SU-DHL-6 (cell line): ENCODE measurements at regions not wholly inside any gene's neighbourhood (a gene's known extent, or its start where the extent isn't known, plus 50 kb on each side); places are given as distances from the start of the nearest gene placed in this dataset.

ENCODE experiments used
- H2AFZ ChIP-seq: fragments of 200-600 bp; sonication (generic); 2 replicates; pipeline ENCODE4 v1.6.1; 2014; ENCODE audit warnings: low read depth, mild to moderate bottlenecking, moderate library complexity, mixed read lengths, antibody characterized with exemption, low read length; ENCODE audit not compliant: severe bottlenecking
- H3F3A ChIP-seq: fragments of 200-600 bp; shearing (Covaris generic); 2 replicates; pipeline ENCODE4 v1.6.0; 2016; ENCODE audit warnings: antibody characterized with exemption, mild to moderate bottlenecking; ENCODE audit not compliant: insufficient read depth
- H3K27ac ChIP-seq: fragments of 200-600 bp; sonication (generic); 2 replicates; pipeline ENCODE4 v1.5.1; 2016; ENCODE audit warnings: low read depth, mild to moderate bottlenecking, low read length, moderate library complexity, mixed read lengths
- H3K27me3 ChIP-seq: fragments of 200-600 bp; sonication (generic), shearing (Covaris generic); 2 replicates; pipeline ENCODE4 v1.6.0; 2014; ENCODE audit warnings: mild to moderate bottlenecking, low read length
- H3K36me3 ChIP-seq: fragments of 200-600 bp; sonication (generic); 2 replicates; pipeline ENCODE4 v1.6.1; 2014; ENCODE audit warnings: mild to moderate bottlenecking, low read length, mixed read lengths
- H3K4me2 ChIP-seq: fragments of 300-600, 200-600 bp; shearing (Covaris generic), sonication (generic); 2 replicates; pipeline ENCODE4 v1.6.0; 2014; ENCODE audit warnings: low read length, low read depth, mild to moderate bottlenecking; ENCODE audit not compliant: poor library complexity, severe bottlenecking
- H3K4me3 ChIP-seq: fragments of 200-600 bp; sonication (generic); 2 replicates; pipeline ENCODE4 v1.5.1; 2014; ENCODE audit warnings: antibody characterized with exemption, low read length, mild to moderate bottlenecking, mixed read lengths; ENCODE audit not compliant: insufficient read depth, poor library complexity, severe bottlenecking
- H3K79me2 ChIP-seq: fragments of 200-600 bp; sonication (generic); 2 replicates; pipeline ENCODE4 v1.6.1; 2014; ENCODE audit warnings: mild to moderate bottlenecking, low read length, moderate library complexity; ENCODE audit not compliant: insufficient read depth
- H3K9ac ChIP-seq: fragments of 200-600 bp; sonication (generic); 2 replicates; pipeline ENCODE4 v1.7.0; 2014; ENCODE audit warnings: mild to moderate bottlenecking, low read length
- H3K9me2 ChIP-seq: fragments of 200-600 bp; sonication (generic); replicated peaks from 2 replicates; pipeline ENCODE4 v1.6.1; 2014; ENCODE audit warnings: low read length; ENCODE audit not compliant: insufficient read depth
- H3K9me3 ChIP-seq: fragments of 200-600 bp; sonication (generic); 2 replicates; pipeline ENCODE4 v1.6.1; 2014; ENCODE audit warnings: low read length, mixed read lengths; ENCODE audit not compliant: insufficient read depth
- H4K20me1 ChIP-seq: fragments of 200-600 bp; sonication (generic); 2 replicates; pipeline ENCODE4 v1.6.1; 2014; ENCODE audit warnings: low read depth, mild to moderate bottlenecking, antibody characterized with exemption, low read length, moderate library complexity, mixed read lengths
- CTCF ChIP-seq: fragments of 200-600 bp; sonication (generic); IDR thresholded peaks from one replicate; pipeline ENCODE4 v1.5.1; 2017; ENCODE audit warnings: antibody characterized with exemption, mild to moderate bottlenecking, low read length, moderate library complexity; ENCODE audit not compliant: insufficient read depth, poor library complexity, severe bottlenecking
- EZH2phosphoT487 ChIP-seq: fragments of 200-600 bp; sonication (generic), shearing (Covaris generic); conservative IDR thresholded peaks from 2 replicates; pipeline ENCODE4 v1.6.1; 2018; ENCODE audit warnings: mild to moderate bottlenecking, antibody characterized with exemption, low read length, moderate library complexity, mixed read lengths

GRCh38 chr4:159563257-159563656, 460.4 kb downstream of the RAPGEF2 start:
- Histone ChIP-seq H3K36me3 (no peaks in the 10 kb centered on the region), H3K27ac (no peak overlapping the region), H3F3A (no peaks in the 10 kb centered on the region), H3K79me2 (no peaks in the 10 kb centered on the region), H4K20me1 (no peaks in the 10 kb centered on the region), H3K9me2 (no peaks in the 10 kb centered on the region), H3K9ac (no peak overlapping the region), H2AFZ (no peak overlapping the region), H3K4me3 (no peak overlapping the region), H3K4me2 (no peak overlapping the region), H3K27me3 (no peaks in the 10 kb centered on the region), H3K9me3 (no peaks in the 10 kb centered on the region)
- TF ChIP-seq CTCF (no peak), EZH2phosphoT487 (no peak)

- no peaks in the 10 kb centered on the region for H3K36me3 ChIP-seq
- no peak overlapping the region for H3K4me2 ChIP-seq
Observed at GRCh38 chr4:159564615-159565014, 461.7 kb downstream of the RAPGEF2 start.

GRCh38 chr4:159566786-159567185, 463.9 kb downstream of the RAPGEF2 start:
- Histone ChIP-seq H3K9me3 (no peaks in the 10 kb centered on the region), H3K4me3 (no peak overlapping the region), H3K36me3 (no peaks in the 10 kb centered on the region), H3K4me2 (no peak overlapping the region), H4K20me1 (no peaks in the 10 kb centered on the region), H2AFZ (no peak overlapping the region), H3K9me2 (no peaks in the 10 kb centered on the region), H3F3A (no peaks in the 10 kb centered on the region), H3K9ac (no peak overlapping the region), H3K27me3 (no peaks in the 10 kb centered on the region), H3K27ac (no peak overlapping the region), H3K79me2 (no peaks in the 10 kb centered on the region)
- TF ChIP-seq EZH2phosphoT487 (no peak), CTCF (no peak)

More at GRCh38 chr4:159564615-159565014, 461.7 kb downstream of the RAPGEF2 start:
- Histone ChIP-seq H3K4me3 (no peak overlapping the region), H3F3A (no peaks in the 10 kb centered on the region), H3K27me3 (no peaks in the 10 kb centered on the region), H3K9me3 (no peaks in the 10 kb centered on the region), H3K79me2 (no peaks in the 10 kb centered on the region), H3K27ac (no peak overlapping the region), H3K9me2 (no peaks in the 10 kb centered on the region), H2AFZ (no peak overlapping the region), H4K20me1 (no peaks in the 10 kb centered on the region), H3K9ac (no peak overlapping the region)
- TF ChIP-seq CTCF (no peak), EZH2phosphoT487 (no peak)
